SK-N-SH treated with all-trans-retinoic acid at 6 μM for 48 hours (cell line): ENCODE measurements at regions not wholly inside any gene's neighbourhood (a gene's known extent, or its start where the extent isn't known, plus 50 kb on each side); places are given as distances from the start of the nearest gene placed in this dataset.

Experiments
- ATAC-seq: fragments of 200-7000 bp; cut with Tn5 transposase; 3 replicates; pipeline ENCODE4 v1.9.1; 2020; ENCODE audit warnings: mild to moderate bottlenecking, moderate library complexity
- CREB5 ChIP-seq: fragments of 250-450 bp; sonication (Bioruptor Pico); IDR thresholded peaks from 2 replicates; pipeline ENCODE4 v1.5.1; 2020; ENCODE audit warnings: low read depth, mild to moderate bottlenecking, moderate library complexity
- CSRNP3 ChIP-seq: fragments of 250-450 bp; sonication (Bioruptor Pico); IDR thresholded peaks from 2 replicates; pipeline ENCODE4 v1.5.1; 2021; ENCODE audit warnings: mild to moderate bottlenecking, moderate library complexity
- GLIS3 ChIP-seq: fragments of 250-450 bp; sonication (Bioruptor Pico); IDR thresholded peaks from 2 replicates; pipeline ENCODE4 v1.5.0; 2020; ENCODE audit warnings: mild to moderate bottlenecking, moderate library complexity
- ISL1 ChIP-seq: fragments of 250-450 bp; sonication (Bioruptor Pico); IDR thresholded peaks from 2 replicates; pipeline ENCODE4 v2.1.2; 2022; ENCODE audit warnings: mild to moderate bottlenecking, moderate library complexity
- RARB ChIP-seq: fragments of 250-450 bp; sonication (Bioruptor Pico); IDR thresholded peaks from 2 replicates; pipeline ENCODE4 v1.8.0; 2021; ENCODE audit warnings: mild to moderate bottlenecking, moderate library complexity
- SNAI2 ChIP-seq: fragments of 250-450 bp; sonication (Bioruptor Pico); IDR thresholded peaks from 2 replicates; pipeline ENCODE4 v1.5.0; 2020; ENCODE audit warnings: mild to moderate bottlenecking, moderate library complexity
- TOX ChIP-seq: fragments of 250-450 bp; sonication (Bioruptor Pico); IDR thresholded peaks from 2 replicates; pipeline ENCODE4 v1.8.0; 2021; ENCODE audit warnings: mild to moderate bottlenecking, moderate library complexity, borderline replicate concordance
- ZFP3 ChIP-seq: fragments of 250-450 bp; sonication (Bioruptor Pico); IDR thresholded peaks from 2 replicates; pipeline ENCODE4 v1.5.0; 2020; ENCODE audit warnings: mild to moderate bottlenecking, moderate library complexity

GRCh38 chr6:108797951-108798669 is 50.1 kb upstream of the ARMC2 start:
- ATAC-seq, result no peak; the same call in 1 of the 3 replicates
- TF ChIP-seq RARB (CRISPR knock-in tag) (no peak), CREB5 (CRISPR knock-in tag) (no peak), TOX (CRISPR knock-in tag) (no peak), GLIS3 (no peak), ZFP3 (CRISPR knock-in tag) (no peak), SNAI2 (CRISPR knock-in tag) (no peak), ISL1 (CRISPR knock-in tag) (no peak), CSRNP3 (CRISPR knock-in tag) (no peak)
- TF ChIP-seq, all 23 proteins: peak for 0
